Uterus (tissue), 3 donors: ENCODE measurements at regions not wholly inside any gene's neighbourhood (a gene's known extent, or its start where the extent isn't known, plus 50 kb on each side); places are given as distances from the start of the nearest gene placed in this dataset.

Source experiments
- DNase-seq, 2 donors: peaks; one replicate each; pipeline ENCODE4 v3.0.0-alpha.2; 2019 to 2020
- H3K27ac ChIP-seq, 2 donors: fragments of 200-600 bp; sonication (generic); 1 replicate in 1 of 2; 2 replicates in 1 of 2; pipeline ENCODE4 v1.5.1; 2016 to 2018
- H3K27me3 ChIP-seq, 2 donors: fragments of 200-600 bp; sonication (generic); one replicate each; pipeline ENCODE4 v1.5.1; 2018 to 2019; ENCODE audit warnings: control low read depth in 1 of 2
- H3K36me3 ChIP-seq, 2 donors: fragments of 200-600 bp; sonication (generic); one replicate each; pipeline ENCODE4 v1.5.1; 2019; ENCODE audit warnings: control low read depth in 1 of 2
- H3K4me1 ChIP-seq, 2 donors: fragments of 200-600 bp; sonication (generic); one replicate each; pipeline ENCODE4 v1.5.1; 2018 to 2019; ENCODE audit warnings: control low read depth in 1 of 2
- H3K4me3 ChIP-seq, 2 donors: fragments of 200-600 bp; sonication (generic); 1 replicate in 1 of 2; 2 replicates in 1 of 2; pipeline ENCODE4 v1.5.1; 2018 to 2019; ENCODE audit warnings: mild to moderate bottlenecking in 1 of 2
- H3K9me3 ChIP-seq, 2 donors: fragments of 200-600 bp; sonication (generic); one replicate each; pipeline ENCODE4 v1.5.1; 2019; ENCODE audit warnings: control low read depth in 1 of 2
- POLR2A ChIP-seq, 2 donors: fragments of 450-650 bp; IDR thresholded peaks; one replicate each; pipeline ENCODE4 v1.6.1; 2016; ENCODE audit warnings: antibody characterized with exemption in 2 of 2, mild to moderate bottlenecking in 1 of 2, moderate library complexity in 1 of 2
- intact Hi-C: fragments of 100-400 bp; cut with DNase I; formaldehyde crosslinking; loops from one replicate; pipeline ENCODE4 v1.15.1; 2023; ENCODE audit warnings: low total_unique reads
- TF ChIP-seq, protein P1 (sequence below), 4 experiments: fragments of 200-600 bp in 2 of 4; fragments of 450-650 bp in 2 of 4; sonication (generic) in 2 of 4; IDR thresholded peaks; one replicate each; pipeline ENCODE4 v1.5.1; 2016 to 2019; ENCODE audit warnings: antibody characterized with exemption in 4 of 4, mild to moderate bottlenecking in 2 of 4, moderate library complexity in 1 of 4
- donor health status: DM: yes; HTN: yes; CAD: no.

DNA sequence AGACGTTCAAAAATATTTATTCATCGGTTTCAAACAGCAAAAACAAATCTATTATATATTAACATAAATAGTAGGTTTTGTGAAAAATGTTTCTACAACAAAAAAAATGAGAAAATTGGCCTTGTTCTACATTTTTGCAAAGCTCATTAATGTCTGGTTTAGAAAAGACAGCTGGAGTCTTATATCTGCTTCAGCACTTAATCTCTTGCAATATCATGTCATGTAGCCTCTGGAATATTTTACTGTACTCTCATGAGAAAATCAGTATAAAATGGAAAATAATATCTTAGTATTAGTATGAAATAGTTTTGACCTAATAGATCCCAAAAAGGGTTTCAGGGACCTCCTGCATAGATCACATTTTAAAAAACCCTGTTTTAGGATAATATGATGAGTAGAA is 326.6 kb downstream of the ARL4A start:
- Histone ChIP-seq H3K27ac (no peak overlapping the region), H3K4me3 (no peak overlapping the region), H3K9me3 (no peaks in the 10 kb centered on the region), H3K4me1 (no peaks in the 10 kb centered on the region), H3K36me3 (no peaks in the 10 kb centered on the region), H3K27me3 (no peaks in the 10 kb centered on the region)
- TF ChIP-seq, protein P1, sequence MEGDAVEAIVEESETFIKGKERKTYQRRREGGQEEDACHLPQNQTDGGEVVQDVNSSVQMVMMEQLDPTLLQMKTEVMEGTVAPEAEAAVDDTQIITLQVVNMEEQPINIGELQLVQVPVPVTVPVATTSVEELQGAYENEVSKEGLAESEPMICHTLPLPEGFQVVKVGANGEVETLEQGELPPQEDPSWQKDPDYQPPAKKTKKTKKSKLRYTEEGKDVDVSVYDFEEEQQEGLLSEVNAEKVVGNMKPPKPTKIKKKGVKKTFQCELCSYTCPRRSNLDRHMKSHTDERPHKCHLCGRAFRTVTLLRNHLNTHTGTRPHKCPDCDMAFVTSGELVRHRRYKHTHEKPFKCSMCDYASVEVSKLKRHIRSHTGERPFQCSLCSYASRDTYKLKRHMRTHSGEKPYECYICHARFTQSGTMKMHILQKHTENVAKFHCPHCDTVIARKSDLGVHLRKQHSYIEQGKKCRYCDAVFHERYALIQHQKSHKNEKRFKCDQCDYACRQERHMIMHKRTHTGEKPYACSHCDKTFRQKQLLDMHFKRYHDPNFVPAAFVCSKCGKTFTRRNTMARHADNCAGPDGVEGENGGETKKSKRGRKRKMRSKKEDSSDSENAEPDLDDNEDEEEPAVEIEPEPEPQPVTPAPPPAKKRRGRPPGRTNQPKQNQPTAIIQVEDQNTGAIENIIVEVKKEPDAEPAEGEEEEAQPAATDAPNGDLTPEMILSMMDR (IDR thresholded peaks at IDR 0.05) = no peak
- no peak for TF ChIP-seq POLR2A (IDR thresholded peaks at IDR 0.05)
- no peak for DNase-seq
- intact Hi-C loops = no loop called here

DNA sequence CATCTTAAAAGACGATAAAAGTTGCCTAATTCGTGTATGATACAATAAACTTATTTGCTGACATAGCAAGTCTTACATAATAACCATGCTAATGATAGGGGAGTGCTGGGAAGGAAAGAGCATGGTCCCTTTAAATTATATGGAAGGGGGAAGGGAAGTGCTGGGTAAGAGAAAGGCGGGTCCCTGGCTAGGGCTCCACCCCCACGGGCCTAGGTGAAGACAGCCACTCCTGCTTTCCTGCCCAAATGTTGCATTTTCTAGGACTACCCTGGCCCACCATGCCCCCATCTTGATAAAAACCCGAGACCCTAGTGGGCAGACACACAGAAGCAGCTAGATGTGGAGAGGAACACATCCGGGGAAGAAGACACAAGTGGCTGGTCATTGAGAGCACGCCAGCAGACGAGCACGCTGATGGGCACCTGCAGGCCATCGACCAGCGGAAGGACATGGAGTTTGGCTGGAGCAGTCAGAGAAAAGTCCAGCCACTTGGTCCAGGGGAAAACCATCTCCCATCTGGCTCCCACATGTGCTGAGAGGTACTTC is 328.7 kb downstream of the ARL4A start:
- H3K4me1 ChIP-seq = no peaks in the 10 kb centered on the region
- no peaks in the 10 kb centered on the region for H3K36me3 ChIP-seq
- H3K27me3 ChIP-seq = no peaks in the 10 kb centered on the region
- no peak overlapping the region for H3K4me3 ChIP-seq
- no peak for DNase-seq
- H3K9me3 ChIP-seq = no peaks in the 10 kb centered on the region
- no peak overlapping the region for H3K27ac ChIP-seq
- TF ChIP-seq POLR2A (IDR thresholded peaks at IDR 0.05) = no peak
- TF ChIP-seq, protein P1 (IDR thresholded peaks at IDR 0.05) = no peak
- intact Hi-C loops = no loop called here

DNA sequence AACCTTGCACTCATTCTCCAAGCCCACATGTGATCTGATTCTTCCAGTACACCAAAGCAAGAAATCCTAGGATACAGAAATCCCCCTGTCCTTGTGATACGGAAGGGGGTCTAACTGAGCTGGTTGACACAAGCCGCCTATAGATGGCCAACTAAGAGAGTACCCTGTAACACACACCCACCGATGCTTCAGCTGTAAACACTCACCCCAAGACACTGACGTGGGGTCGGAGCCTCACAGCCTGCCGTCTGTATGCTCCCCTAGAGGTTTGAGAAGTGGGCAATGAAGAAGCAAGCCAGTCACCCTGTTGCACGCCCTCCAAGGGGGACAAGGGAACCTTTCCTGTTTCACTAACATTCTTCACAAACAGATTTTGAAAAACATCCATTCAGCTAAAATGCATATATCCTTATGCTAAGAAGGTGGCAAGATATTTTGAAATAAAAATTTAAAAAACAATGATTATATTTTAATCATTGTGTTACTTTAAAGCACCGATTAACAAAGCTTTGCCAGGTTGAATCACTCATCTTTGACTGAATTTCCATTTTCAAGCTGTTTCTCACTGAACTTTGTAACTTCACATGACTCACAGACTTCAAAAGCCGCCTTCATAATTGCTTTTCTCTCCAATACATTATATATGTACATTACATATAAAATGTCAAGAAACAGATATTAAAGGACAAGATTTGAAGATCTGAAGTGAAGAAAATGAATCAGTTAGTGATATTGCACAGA is 329.3 kb downstream of the ARL4A start:
- Histone ChIP-seq H3K4me1 (no peaks in the 10 kb centered on the region), H3K36me3 (no peaks in the 10 kb centered on the region), H3K27ac (no peak overlapping the region), H3K4me3 (no peak overlapping the region), H3K27me3 (no peaks in the 10 kb centered on the region), H3K9me3 (no peaks in the 10 kb centered on the region)
- TF ChIP-seq POLR2A (IDR thresholded peaks at IDR 0.05) = no peak
- TF ChIP-seq, protein P1 (IDR thresholded peaks at IDR 0.05) = no peak
- DNase-seq = no peak
- intact Hi-C loops = no loop called here

DNA sequence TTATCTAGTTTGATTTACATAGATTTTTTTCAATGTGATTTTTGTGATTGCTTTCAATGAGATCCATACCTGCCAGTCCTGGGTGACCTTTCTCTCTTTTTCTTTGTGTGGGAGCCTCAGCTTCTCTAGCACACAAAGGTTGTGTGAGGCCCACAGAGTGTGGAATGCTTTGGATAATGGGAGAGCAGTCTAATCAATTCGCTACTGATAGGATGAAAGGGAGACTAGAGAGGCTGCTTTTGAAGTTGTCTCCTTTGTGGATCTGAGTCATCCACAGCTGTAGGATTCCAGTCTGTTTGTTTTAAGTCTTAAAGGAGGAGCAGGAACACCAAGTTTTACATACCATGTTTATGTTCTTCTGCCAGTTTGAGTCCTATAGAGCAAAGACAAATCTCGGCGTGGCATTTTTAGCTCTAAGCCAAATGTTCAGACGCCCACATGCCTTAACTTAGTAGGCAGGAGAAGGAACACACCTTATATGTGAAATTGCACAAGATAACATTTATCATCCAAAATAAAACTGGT is 330.0 kb downstream of the ARL4A start:
- Histone ChIP-seq H3K27ac (no peak overlapping the region), H3K4me1 (no peaks in the 10 kb centered on the region), H3K36me3 (no peaks in the 10 kb centered on the region), H3K4me3 (no peak overlapping the region), H3K27me3 (no peaks in the 10 kb centered on the region), H3K9me3 (no peaks in the 10 kb centered on the region)
- DNase-seq = no peak
- intact Hi-C loops = no loop called here
- TF ChIP-seq, protein P1 (IDR thresholded peaks at IDR 0.05) = no peak
- TF ChIP-seq POLR2A (IDR thresholded peaks at IDR 0.05) = no peak

DNA sequence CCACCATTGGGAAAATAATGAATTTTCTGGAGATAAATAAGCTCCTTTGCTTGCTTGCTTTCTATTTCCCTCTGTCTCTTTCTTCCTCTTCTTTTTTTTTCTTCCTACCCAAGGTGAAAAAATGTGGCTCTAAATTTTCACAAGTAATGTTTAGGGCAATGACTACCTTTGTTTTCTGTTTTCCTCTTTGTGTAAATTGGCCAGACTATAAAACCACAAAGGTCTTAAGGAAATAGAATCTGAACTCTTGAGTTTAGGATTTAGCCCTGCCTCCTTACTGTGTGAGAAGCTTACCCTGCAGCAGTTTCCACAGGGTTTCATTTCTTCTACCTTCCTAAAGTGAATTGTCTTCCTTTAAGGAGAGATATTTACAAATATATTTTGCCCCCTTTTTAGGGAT is 330.4 kb downstream of the ARL4A start:
- Histone ChIP-seq H3K36me3 (no peaks in the 10 kb centered on the region), H3K4me1 (no peaks in the 10 kb centered on the region), H3K27me3 (no peaks in the 10 kb centered on the region), H3K9me3 (no peaks in the 10 kb centered on the region), H3K27ac (no peak overlapping the region), H3K4me3 (no peak overlapping the region)
- no peak for TF ChIP-seq POLR2A (IDR thresholded peaks at IDR 0.05)
- TF ChIP-seq, protein P1 (IDR thresholded peaks at IDR 0.05) = no peak
- DNase-seq = no peak
- intact Hi-C loops = no loop called here
